K562 (cell line): ENCODE measurements at regions not wholly inside any gene's neighbourhood (a gene's known extent, or its start where the extent isn't known, plus 50 kb on each side); places are given as distances from the start of the nearest gene placed in this dataset.

Experiments used
- ATAC-seq: fragments of 200-7000 bp; cut with Tn5 transposase; 3 replicates; pipeline ENCODE4 v1.9.1; 2020; ENCODE audit warnings: moderate library complexity
- BruUV-seq: library from RNA; stranded (reverse); fragments of 400-500 nt; replicated peaks from 2 replicates; lab custom pipeline; 2021; lab: Mats Ljungman, UMichigan
- CTCF ChIA-PET: fragments of 300-600 bp; formaldehyde crosslinking; extraction: SDS; loops from one replicate; lab custom pipeline; 2021; ENCODE audit warnings: low intra/inter-chr PET ratio; lab: Yijun Ruan, JAX
- POLR2A ChIA-PET: fragments of 300-600, 350-650 bp; sonication (Branson Sonifier 250); formaldehyde crosslinking; extraction: SDS; loops from one replicate; lab custom pipeline; 2021; ENCODE audit warnings: antibody characterized with exemption, inconsistent platforms; lab: Yijun Ruan, JAX
- DNase-seq, 4 experiments: peaks; one replicate each; pipeline versions ENCODE4 v3.0.0 to v3.0.0-alpha.2; 2011 to 2018; ENCODE audit warnings: low spot score in 3 of 4, mixed read lengths in 3 of 4; ENCODE audit errors: extremely low read depth in 1 of 4
- FAIRE-seq: peaks from 2 replicates; lab custom pipeline; 2011; peaks lifted over from hg19 to GRCh38; lab: Jason Lieb, UNC
- H2AFZ ChIP-seq: 2 replicates; pipeline ENCODE4 v1.6.0; 2011; ENCODE audit warnings: low read depth, low read length, control low read depth, inconsistent platforms
- H3K27ac ChIP-seq: fragments of 200-600 bp; 3 replicates; pipeline ENCODE4 v1.8.0; 2011; ENCODE audit warnings: low read depth, mild to moderate bottlenecking, control low read depth, inconsistent platforms, low read length, moderate library complexity, mixed read lengths; ENCODE audit errors: extremely low read depth
- H3K27me3 ChIP-seq, 2 experiments: fragments of 300-600 bp in 1 of 2; 2 replicates in 1 of 2; 3 replicates in 1 of 2; pipeline versions ENCODE4 v1.6.0 to v1.8.0; 2011; ENCODE audit warnings: inconsistent platforms in 2 of 2, low read length in 2 of 2, mild to moderate bottlenecking in 1 of 2, mixed read lengths in 1 of 2, moderate library complexity in 1 of 2; ENCODE audit not compliant: control insufficient read depth in 2 of 2, insufficient read depth in 2 of 2
- H3K36me3 ChIP-seq: fragments of 300-600 bp; 3 replicates; pipeline ENCODE4 v1.8.0; 2011; ENCODE audit warnings: mild to moderate bottlenecking, low read length, inconsistent platforms; ENCODE audit not compliant: control insufficient read depth, insufficient read depth
- H3K4me1 ChIP-seq, 2 experiments: fragments of 200-600 bp in 1 of 2; replicated peaks in 1 of 2; 2 replicates in 1 of 2; 3 replicates in 1 of 2; pipeline versions ENCODE4 v1.5.1 to v1.8.0; 2011; ENCODE audit warnings: inconsistent platforms in 2 of 2, low read length in 2 of 2, mild to moderate bottlenecking in 1 of 2, mixed read lengths in 1 of 2, moderate library complexity in 1 of 2; ENCODE audit not compliant: control insufficient read depth in 2 of 2, insufficient read depth in 2 of 2
- H3K4me2 ChIP-seq: 2 replicates; pipeline ENCODE4 v1.6.1; 2011; ENCODE audit warnings: low read length, control low read depth, inconsistent platforms, mixed read lengths; ENCODE audit not compliant: insufficient read depth
- H3K4me3 ChIP-seq: fragments of 200-600 bp; sonication (generic), shearing (Covaris generic); 2 replicates; pipeline ENCODE4 v1.5.1; 2016; ENCODE audit warnings: control low read depth, inconsistent platforms
- H3K79me2 ChIP-seq: fragments of 200-600 bp; 3 replicates; pipeline ENCODE4 v1.8.0; 2011; ENCODE audit warnings: low read length, inconsistent platforms; ENCODE audit not compliant: control insufficient read depth, insufficient read depth
- H3K9ac ChIP-seq, 2 experiments: 2 replicates each; pipeline versions ENCODE4 v1.6.0 to v1.6.1; 2011; ENCODE audit warnings: low read depth in 2 of 2, low read length in 2 of 2, control low read depth in 1 of 2, inconsistent platforms in 1 of 2, mild to moderate bottlenecking in 1 of 2, mixed read lengths in 1 of 2; ENCODE audit not compliant: insufficient read depth in 1 of 2
- H3K9me1 ChIP-seq: one replicate; pipeline ENCODE4 v1.6.0; 2011; ENCODE audit warnings: inconsistent platforms, mild to moderate bottlenecking, low read length, moderate library complexity; ENCODE audit not compliant: control insufficient read depth, insufficient read depth
- H3K9me3 ChIP-seq: replicated peaks from 2 replicates; pipeline ENCODE4 v1.5.1; 2011; ENCODE audit warnings: low read depth, low read length, inconsistent platforms; ENCODE audit not compliant: control insufficient read depth, insufficient read depth
- H4K20me1 ChIP-seq: replicated peaks from 2 replicates; pipeline ENCODE4 v1.6.1; 2011; ENCODE audit warnings: low read length, inconsistent platforms, mixed read lengths; ENCODE audit not compliant: control insufficient read depth, insufficient read depth
- ARID1B ChIP-seq: fragments of 450-650 bp; IDR thresholded peaks from 2 replicates; pipeline ENCODE4 v1.6.1; 2016; ENCODE audit warnings: antibody characterized with exemption, mild to moderate bottlenecking, inconsistent platforms
- FOXA3 ChIP-seq, 2 experiments: fragments of 450-650 bp in 1 of 2; sonication (generic) in 1 of 2; formaldehyde crosslinking; IDR thresholded peaks in 1 of 2; conservative IDR thresholded peaks in 1 of 2; 2 replicates each; pipeline versions ENCODE4 v1.4.0 to v1.8.0; 2020 to 2022; ENCODE audit warnings: mild to moderate bottlenecking in 2 of 2, missing genetic modification reagents in 1 of 2
- FOXJ2 ChIP-seq: fragments of 200-800 bp; sonication (Bioruptor generic); IDR thresholded peaks from 2 replicates; pipeline ENCODE4 v1.6.1; 2016; ENCODE audit warnings: missing genetic modification characterization, missing compliant biosample characterization
- SMARCE1 ChIP-seq: fragments of 450-650 bp; IDR thresholded peaks from 2 replicates; pipeline ENCODE4 v1.7.1; 2016; ENCODE audit warnings: mild to moderate bottlenecking
- SPI1 ChIP-seq: IDR thresholded peaks from 2 replicates; pipeline ENCODE4 v1.6.1; 2011; ENCODE audit warnings: low read depth, low read length, control low read depth, borderline replicate concordance
- TBP ChIP-seq: optimal IDR thresholded peaks from 2 replicates; pipeline ENCODE3; 2011; ENCODE audit warnings: low read depth, low read length, improper control_type of control experiment
- ZNF3 ChIP-seq: fragments of 250-450 bp; sonication (Bioruptor Pico); IDR thresholded peaks from 2 replicates; pipeline ENCODE4 v1.5.0; 2021; ENCODE audit warnings: mild to moderate bottlenecking, moderate library complexity
- ZNF77 ChIP-seq: fragments of 250-450 bp; sonication (Bioruptor Pico); IDR thresholded peaks from 2 replicates; pipeline ENCODE4 v1.5.0; 2020
- WGBS: fragments of 100-300 bp; shearing (Covaris generic); methylation state at CpG from one replicate; pipeline ENCODE4 v1.1.6; 2016; ENCODE audit warnings: low coverage, mixed read lengths; ENCODE audit not compliant: insufficient coverage; ENCODE audit errors: missing lambda C conversion rate; 5-methylcytosine and 5-hydroxymethylcytosine counted together
- in situ Hi-C: fragments of 300-500 bp; cut with MboI; formaldehyde crosslinking; loops from 4 replicates; pipeline ENCODE4 v1.15.0; 2018; ENCODE audit warnings: inconsistent platforms, mixed read lengths
- intact Hi-C: fragments of 100-400 bp; cut with micrococcal nuclease; formaldehyde crosslinking; loops from 2 replicates; pipeline ENCODE4 v1.14.2; 2022
- TF ChIP-seq, protein P1 (sequence below): fragments of 200-800 bp; sonication (Bioruptor generic); IDR thresholded peaks from 2 replicates; pipeline ENCODE4 v1.6.1; 2016; ENCODE audit warnings: missing genetic modification characterization, missing compliant biosample characterization

DNA sequence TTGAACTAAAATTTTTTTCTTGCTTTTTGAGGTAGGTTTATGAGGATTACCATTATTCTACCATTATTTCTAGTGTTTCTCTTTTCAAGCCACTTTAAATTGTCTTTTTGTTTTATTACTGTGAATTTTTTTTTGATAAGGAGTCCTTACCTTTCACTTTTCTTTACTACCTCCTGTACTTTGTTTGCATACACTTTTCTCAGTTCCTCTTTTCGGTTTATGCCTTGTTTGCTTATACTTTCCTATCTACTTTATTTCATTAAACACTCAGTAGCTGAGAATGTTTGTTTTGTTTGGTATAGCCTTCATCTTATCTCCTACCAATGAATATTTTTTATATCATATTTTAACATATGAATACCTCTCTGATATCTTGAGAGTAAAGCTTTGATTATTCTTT, 147.9 kb downstream of the TFAP2B start:
- no TSS peak for BruUV-seq
- Histone ChIP-seq H3K4me3 (no peak overlapping the region), H4K20me1 (no peaks in the 10 kb centered on the region), H3K9me3 (no peaks in the 10 kb centered on the region), H3K36me3 (no peaks in the 10 kb centered on the region), H3K4me2 (no peak overlapping the region), H2AFZ (no peak overlapping the region; the same call in 1 of the 2 replicates), H3K27me3 (no peaks in the 10 kb centered on the region), H3K9me1 (no peaks in the 10 kb centered on the region), H3K4me1 (peaks cover 8 to 14% of the 10 kb centered on the region in 2 experiments), H3K27ac (no peak overlapping the region), H3K9ac (no peak overlapping the region), H3K79me2 (no peaks in the 10 kb centered on the region)
- intact Hi-C loops: no loop called here
- FAIRE-seq: no peak
- TF ChIP-seq ZNF77 (CRISPR knock-in tag) (no peak), SMARCE1 (peak; percentile 59; the same call in 1 of the 2 replicates), ZNF3 (CRISPR knock-in tag) (no peak), TBP (no peak), FOXJ2 (no peak), ARID1B (0 out of 2 replicates have a peak, but pooled peaks have one; percentile 21), SPI1 (peak; percentile 86; the same call in 1 of the 2 replicates), FOXA3 (CRISPR knock-in tag; conservative IDR thresholded peaks at IDR 0.05 in 1 of 2, IDR thresholded peaks at IDR 0.05 in 1 of 2) (peak in 1 of 2 experiments; percentile 69; a peak in 2 of 4 replicates)
- TF ChIP-seq, protein P1, sequence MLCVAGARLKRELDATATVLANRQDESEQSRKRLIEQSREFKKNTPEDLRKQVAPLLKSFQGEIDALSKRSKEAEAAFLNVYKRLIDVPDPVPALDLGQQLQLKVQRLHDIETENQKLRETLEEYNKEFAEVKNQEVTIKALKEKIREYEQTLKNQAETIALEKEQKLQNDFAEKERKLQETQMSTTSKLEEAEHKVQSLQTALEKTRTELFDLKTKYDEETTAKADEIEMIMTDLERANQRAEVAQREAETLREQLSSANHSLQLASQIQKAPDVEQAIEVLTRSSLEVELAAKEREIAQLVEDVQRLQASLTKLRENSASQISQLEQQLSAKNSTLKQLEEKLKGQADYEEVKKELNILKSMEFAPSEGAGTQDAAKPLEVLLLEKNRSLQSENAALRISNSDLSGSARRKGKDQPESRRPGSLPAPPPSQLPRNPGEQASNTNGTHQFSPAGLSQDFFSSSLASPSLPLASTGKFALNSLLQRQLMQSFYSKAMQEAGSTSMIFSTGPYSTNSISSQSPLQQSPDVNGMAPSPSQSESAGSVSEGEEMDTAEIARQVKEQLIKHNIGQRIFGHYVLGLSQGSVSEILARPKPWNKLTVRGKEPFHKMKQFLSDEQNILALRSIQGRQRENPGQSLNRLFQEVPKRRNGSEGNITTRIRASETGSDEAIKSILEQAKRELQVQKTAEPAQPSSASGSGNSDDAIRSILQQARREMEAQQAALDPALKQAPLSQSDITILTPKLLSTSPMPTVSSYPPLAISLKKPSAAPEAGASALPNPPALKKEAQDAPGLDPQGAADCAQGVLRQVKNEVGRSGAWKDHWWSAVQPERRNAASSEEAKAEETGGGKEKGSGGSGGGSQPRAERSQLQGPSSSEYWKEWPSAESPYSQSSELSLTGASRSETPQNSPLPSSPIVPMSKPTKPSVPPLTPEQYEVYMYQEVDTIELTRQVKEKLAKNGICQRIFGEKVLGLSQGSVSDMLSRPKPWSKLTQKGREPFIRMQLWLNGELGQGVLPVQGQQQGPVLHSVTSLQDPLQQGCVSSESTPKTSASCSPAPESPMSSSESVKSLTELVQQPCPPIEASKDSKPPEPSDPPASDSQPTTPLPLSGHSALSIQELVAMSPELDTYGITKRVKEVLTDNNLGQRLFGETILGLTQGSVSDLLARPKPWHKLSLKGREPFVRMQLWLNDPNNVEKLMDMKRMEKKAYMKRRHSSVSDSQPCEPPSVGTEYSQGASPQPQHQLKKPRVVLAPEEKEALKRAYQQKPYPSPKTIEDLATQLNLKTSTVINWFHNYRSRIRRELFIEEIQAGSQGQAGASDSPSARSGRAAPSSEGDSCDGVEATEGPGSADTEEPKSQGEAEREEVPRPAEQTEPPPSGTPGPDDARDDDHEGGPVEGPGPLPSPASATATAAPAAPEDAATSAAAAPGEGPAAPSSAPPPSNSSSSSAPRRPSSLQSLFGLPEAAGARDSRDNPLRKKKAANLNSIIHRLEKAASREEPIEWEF: no peak
- in situ Hi-C loops: no loop called here
- ChIA-PET CTCF (no interaction called here), POLR2A (no interaction called here)
- no peak for DNase-seq
- no peak for ATAC-seq
- WGBS: 4% methylated on average over 1 of the region's 1 CpG
